Esophagus squamous epithelium (tissue), 4 donors: ENCODE measurements at regions not wholly inside any gene's neighbourhood (a gene's known extent, or its start where the extent isn't known, plus 50 kb on each side); places are given as distances from the start of the nearest gene placed in this dataset.

Experiments
- POLR2A ChIP-seq, 4 donors: fragments of 450-650 bp; IDR thresholded peaks; one replicate each; pipeline ENCODE4 v1.6.1; 2017; ENCODE audit warnings: antibody characterized with exemption in 4 of 4, mild to moderate bottlenecking in 4 of 4, moderate library complexity in 3 of 4
- TF ChIP-seq, protein P1 (sequence below), 6 experiments: fragments of 450-650 bp in 4 of 6; fragments of 200-600 bp in 2 of 6; sonication (generic) in 2 of 6; IDR thresholded peaks; one replicate each; pipeline ENCODE4 v1.5.1; 2016 to 2019; ENCODE audit warnings: antibody characterized with exemption in 6 of 6, mild to moderate bottlenecking in 4 of 6, moderate library complexity in 4 of 6

DNA sequence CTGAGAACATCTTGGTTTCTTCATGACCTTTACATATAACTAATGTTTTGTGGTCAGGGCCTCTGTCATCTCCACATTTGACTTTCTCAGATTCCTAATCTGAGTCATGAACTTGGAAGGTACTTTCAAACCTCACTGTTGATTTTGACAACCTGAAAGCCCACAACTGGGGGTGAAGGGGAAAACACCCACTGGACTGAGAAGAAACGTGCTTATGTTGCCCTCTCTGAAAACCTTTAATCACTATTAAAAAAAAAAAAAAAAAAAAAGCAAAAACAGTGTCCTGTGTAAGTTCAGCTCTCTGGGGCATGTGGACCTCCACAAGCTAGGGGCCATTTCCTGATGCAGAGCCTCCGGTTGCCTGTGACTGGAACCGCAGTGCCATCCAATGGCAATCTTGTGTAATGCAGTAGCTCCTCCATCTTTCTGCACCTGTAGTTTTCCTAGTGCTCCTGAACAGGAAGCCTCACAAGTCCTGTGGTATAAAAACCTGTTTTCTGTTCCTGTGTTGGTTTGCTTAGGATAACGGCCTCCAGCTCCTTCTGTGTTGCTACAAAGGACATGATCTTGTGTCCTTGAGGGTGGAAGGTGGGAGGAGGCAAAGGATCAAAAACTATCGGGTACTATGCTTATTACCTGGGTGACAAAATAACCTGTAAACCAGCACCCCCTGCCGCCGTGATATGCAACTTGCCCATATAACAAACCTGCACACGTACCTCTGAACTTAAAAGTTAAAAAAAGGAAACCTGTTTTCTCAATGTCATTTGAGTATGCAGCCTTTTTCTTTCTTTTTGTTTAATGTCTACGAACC is 124.5 kb downstream of the ZNF648 start:
- TF ChIP-seq, protein P1, sequence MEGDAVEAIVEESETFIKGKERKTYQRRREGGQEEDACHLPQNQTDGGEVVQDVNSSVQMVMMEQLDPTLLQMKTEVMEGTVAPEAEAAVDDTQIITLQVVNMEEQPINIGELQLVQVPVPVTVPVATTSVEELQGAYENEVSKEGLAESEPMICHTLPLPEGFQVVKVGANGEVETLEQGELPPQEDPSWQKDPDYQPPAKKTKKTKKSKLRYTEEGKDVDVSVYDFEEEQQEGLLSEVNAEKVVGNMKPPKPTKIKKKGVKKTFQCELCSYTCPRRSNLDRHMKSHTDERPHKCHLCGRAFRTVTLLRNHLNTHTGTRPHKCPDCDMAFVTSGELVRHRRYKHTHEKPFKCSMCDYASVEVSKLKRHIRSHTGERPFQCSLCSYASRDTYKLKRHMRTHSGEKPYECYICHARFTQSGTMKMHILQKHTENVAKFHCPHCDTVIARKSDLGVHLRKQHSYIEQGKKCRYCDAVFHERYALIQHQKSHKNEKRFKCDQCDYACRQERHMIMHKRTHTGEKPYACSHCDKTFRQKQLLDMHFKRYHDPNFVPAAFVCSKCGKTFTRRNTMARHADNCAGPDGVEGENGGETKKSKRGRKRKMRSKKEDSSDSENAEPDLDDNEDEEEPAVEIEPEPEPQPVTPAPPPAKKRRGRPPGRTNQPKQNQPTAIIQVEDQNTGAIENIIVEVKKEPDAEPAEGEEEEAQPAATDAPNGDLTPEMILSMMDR (IDR thresholded peaks at IDR 0.05) = peak in 5 of 6 experiments; percentile 47 to 75 (median 50)
- TF ChIP-seq POLR2A (IDR thresholded peaks at IDR 0.05) = no peak
